ENCODE measurements at regions not wholly inside any gene's neighbourhood (a gene's known extent, or its start where the extent isn't known, plus 50 kb on each side); places are given as distances from the start of the nearest gene placed in this dataset.

GRCh38 chr3:144444546-144444945 is 472.9 kb downstream of the DIPK2A start:
- TF ChIP-seq POLR2A (IDR thresholded peaks at IDR 0.05) = no peak
- TF ChIP-seq CTCF (IDR thresholded peaks at IDR 0.05) = no peak
- WGBS, 2 donors = 74 to 76% methylated on average over 4 of the region's 4 CpGs
- no peak overlapping the region for H3K4me3 ChIP-seq (ENCODE audit: low read depth, poor library complexity, severe bottlenecking)
- intact Hi-C loops (cut with DNase I; ENCODE audit: low total_unique reads) = no loop called here
- no peak for DNase-seq (ENCODE audit: low spot score in 2 of 2)

- intact Hi-C loops (cut with DNase I; ENCODE audit: low total_unique reads) = no loop called here
- 91 to 92% methylated on average over 5 of the region's 5 CpGs for WGBS, 2 donors
Observed at GRCh38 chr3:144455841-144456440, 484.3 kb downstream of the DIPK2A start.

DNA sequence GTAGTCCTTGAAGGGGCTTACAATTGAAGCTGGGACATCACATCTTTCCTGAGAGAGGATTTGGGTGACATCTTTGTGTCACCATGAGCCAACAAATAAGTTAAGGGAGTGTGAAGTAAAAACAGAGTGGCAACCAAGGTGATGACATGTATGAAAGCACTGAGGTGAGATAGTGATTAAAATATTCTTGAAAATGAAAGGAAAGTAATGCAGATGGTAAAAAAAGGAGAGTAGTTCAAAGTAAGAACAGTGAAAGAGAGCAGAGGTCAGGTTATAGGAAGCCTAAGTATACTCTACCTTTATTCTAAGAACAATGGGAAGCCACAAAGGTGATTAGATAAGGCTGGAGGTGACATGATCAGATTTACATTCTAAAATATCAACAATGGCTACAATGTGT is 486.1 kb downstream of the DIPK2A start:
- intact Hi-C loops (cut with DNase I; ENCODE audit: low total_unique reads) = no loop called here
- no peak for DNase-seq (ENCODE audit: low spot score in 2 of 2)

More at GRCh38 chr3:144455841-144456440, 484.3 kb downstream of the DIPK2A start:
- DNase-seq (ENCODE audit: low spot score in 2 of 2) = no peak
- H3K4me3 ChIP-seq (ENCODE audit: low read depth, poor library complexity, severe bottlenecking) = no peak overlapping the region
- TF ChIP-seq POLR2A (IDR thresholded peaks at IDR 0.05) (no peak), CTCF (IDR thresholded peaks at IDR 0.05) (no peak)

DNA sequence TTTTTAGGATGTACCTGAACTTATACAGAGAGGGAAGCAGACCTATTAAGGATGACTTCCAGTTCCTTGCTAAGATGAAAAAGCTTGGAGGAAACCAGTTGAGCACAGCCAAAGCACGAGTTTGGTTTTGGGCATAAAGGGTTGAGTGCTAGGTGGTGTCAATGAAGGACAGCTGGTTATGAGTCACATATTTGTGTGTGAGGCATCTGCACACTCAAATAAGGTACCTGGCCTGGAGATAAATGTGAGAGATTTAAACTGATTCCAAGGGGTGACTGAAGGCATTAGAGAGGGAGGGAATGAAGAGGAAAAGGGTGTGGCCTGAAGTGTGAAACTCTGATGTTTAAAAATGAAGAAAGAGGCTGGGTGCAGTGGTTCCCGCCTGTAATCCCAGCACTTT is 486.7 kb downstream of the DIPK2A start:
- no peak for DNase-seq (ENCODE audit: low spot score in 2 of 2)
- intact Hi-C loops (cut with DNase I; ENCODE audit: low total_unique reads) = no loop called here
- TF ChIP-seq POLR2A (IDR thresholded peaks at IDR 0.05) = no peak
- TF ChIP-seq CTCF (IDR thresholded peaks at IDR 0.05) = no peak
- 90% methylated on average over 2 of the region's 2 CpGs for WGBS, 2 donors
- no peak overlapping the region for H3K4me3 ChIP-seq (ENCODE audit: low read depth, poor library complexity, severe bottlenecking)

More for the DNA sequence above, 486.1 kb downstream of the DIPK2A start:
- no peak for TF ChIP-seq POLR2A (IDR thresholded peaks at IDR 0.05)
- no peak for TF ChIP-seq CTCF (IDR thresholded peaks at IDR 0.05)
- H3K4me3 ChIP-seq (ENCODE audit: low read depth, poor library complexity, severe bottlenecking) = no peak overlapping the region

GRCh38 chr3:144462337-144462736 is 490.7 kb downstream of the DIPK2A start:
- intact Hi-C loops (cut with DNase I; ENCODE audit: low total_unique reads) = no loop called here
- DNase-seq (ENCODE audit: low spot score in 2 of 2) = no peak
- 86 to 88% methylated on average over 1 of the region's 1 CpG for WGBS, 2 donors
- H3K4me3 ChIP-seq (ENCODE audit: low read depth, poor library complexity, severe bottlenecking) = no peak overlapping the region
- TF ChIP-seq POLR2A (IDR thresholded peaks at IDR 0.05) (no peak), CTCF (IDR thresholded peaks at IDR 0.05) (no peak)

DNA sequence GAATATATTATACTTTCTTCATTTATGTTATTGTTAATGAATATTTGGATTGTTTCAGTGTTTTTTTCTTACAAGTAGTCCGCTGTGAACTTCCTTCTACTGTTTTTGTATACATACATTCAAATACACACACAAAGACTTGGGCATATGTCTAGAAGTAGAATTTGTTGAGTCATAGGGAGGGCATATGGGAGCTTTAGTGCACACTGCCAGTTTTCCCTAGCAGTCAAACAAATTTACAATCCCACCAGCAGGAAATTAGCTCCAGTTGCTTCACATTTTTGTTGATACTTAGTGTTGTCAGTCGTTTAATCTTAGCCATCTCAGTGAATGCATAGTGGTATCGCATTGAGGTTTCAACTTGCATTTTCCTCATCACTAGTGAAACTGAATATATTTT is 492.3 kb downstream of the DIPK2A start:
- intact Hi-C loops (cut with DNase I; ENCODE audit: low total_unique reads) = no loop called here
- TF ChIP-seq CTCF (IDR thresholded peaks at IDR 0.05) (no peak), POLR2A (IDR thresholded peaks at IDR 0.05) (no peak)
- no peak for DNase-seq (ENCODE audit: low spot score in 2 of 2)
- 83 to 87% methylated on average over 3 of the region's 3 CpGs for WGBS, 2 donors
- no peak overlapping the region for H3K4me3 ChIP-seq (ENCODE audit: low read depth, poor library complexity, severe bottlenecking)

All from lower leg skin (tissue), 4 donors.